ENCODE measurements at regions not wholly inside any gene's neighbourhood (a gene's known extent, or its start where the extent isn't known, plus 50 kb on each side); places are given as distances from the start of the nearest gene placed in this dataset.

DNA sequence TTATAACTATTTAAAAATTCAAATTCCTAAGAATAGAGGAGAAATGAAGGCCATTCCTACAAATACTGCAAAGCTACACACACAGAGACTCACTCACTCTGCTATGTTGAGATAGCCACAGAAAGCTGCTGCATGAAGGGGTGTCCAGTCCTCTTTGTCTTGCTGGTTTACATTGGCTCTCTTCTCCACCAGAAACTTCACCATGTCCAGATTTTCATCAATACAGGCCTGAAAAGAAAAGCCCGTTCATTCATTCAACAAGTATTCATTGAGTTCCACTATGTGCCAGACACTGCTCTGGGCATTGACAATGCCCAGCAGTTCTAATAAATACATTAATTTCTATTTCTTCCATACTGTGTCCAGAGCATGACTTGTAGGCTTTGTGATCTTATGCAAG lies 732.3 kb downstream of the CDY1 start:
- TF ChIP-seq, protein P1, sequence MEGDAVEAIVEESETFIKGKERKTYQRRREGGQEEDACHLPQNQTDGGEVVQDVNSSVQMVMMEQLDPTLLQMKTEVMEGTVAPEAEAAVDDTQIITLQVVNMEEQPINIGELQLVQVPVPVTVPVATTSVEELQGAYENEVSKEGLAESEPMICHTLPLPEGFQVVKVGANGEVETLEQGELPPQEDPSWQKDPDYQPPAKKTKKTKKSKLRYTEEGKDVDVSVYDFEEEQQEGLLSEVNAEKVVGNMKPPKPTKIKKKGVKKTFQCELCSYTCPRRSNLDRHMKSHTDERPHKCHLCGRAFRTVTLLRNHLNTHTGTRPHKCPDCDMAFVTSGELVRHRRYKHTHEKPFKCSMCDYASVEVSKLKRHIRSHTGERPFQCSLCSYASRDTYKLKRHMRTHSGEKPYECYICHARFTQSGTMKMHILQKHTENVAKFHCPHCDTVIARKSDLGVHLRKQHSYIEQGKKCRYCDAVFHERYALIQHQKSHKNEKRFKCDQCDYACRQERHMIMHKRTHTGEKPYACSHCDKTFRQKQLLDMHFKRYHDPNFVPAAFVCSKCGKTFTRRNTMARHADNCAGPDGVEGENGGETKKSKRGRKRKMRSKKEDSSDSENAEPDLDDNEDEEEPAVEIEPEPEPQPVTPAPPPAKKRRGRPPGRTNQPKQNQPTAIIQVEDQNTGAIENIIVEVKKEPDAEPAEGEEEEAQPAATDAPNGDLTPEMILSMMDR (conservative IDR thresholded peaks at IDR 0.05): no peak
- no peak for TF ChIP-seq EZH2 (IDR thresholded peaks at IDR 0.05; ENCODE audit: low read depth)
